Psoas muscle (tissue), 7 donors: ENCODE measurements at regions not wholly inside any gene's neighbourhood (a gene's known extent, or its start where the extent isn't known, plus 50 kb on each side); places are given as distances from the start of the nearest gene placed in this dataset.
"Not testable (repeated sequence)": the region's sequence is repeated elsewhere in the genome, so short reads cannot be mapped to it uniquely, and the experiment has no call there.

Experiments
- ATAC-seq, 4 donors: fragments of 200-7000 bp; cut with Tn5 transposase; one replicate each; pipeline ENCODE4 v1.9.1; 2020; ENCODE audit warnings: moderate library complexity in 3 of 4, mild to moderate bottlenecking in 2 of 4
- DNase-seq, 2 donors: peaks; one replicate each; pipeline ENCODE4 v3.0.0-alpha.2; 2020
- H3K27ac ChIP-seq: fragments of 200-600 bp; one replicate; pipeline ENCODE4 v1.8.0; 2022
- H3K27me3 ChIP-seq, 3 donors: fragments of 200-600 bp in 1 of 3; one replicate each; pipeline versions ENCODE4 v1.6.1 to v1.8.0; 2013 to 2022; ENCODE audit warnings: low read length in 2 of 3, mild to moderate bottlenecking in 2 of 3, moderate library complexity in 1 of 3; ENCODE audit not compliant: insufficient read depth in 3 of 3
- H3K36me3 ChIP-seq, 2 donors: fragments of 200-600 bp in 1 of 2; one replicate each; pipeline versions ENCODE4 v1.6.1 to v1.8.0; 2013 to 2022; ENCODE audit warnings: low read depth in 1 of 2, mild to moderate bottlenecking in 1 of 2, moderate library complexity in 1 of 2; ENCODE audit not compliant: insufficient read depth in 1 of 2
- H3K4me1 ChIP-seq: fragments of 200-600 bp; one replicate; pipeline ENCODE4 v1.8.0; 2022
- H3K4me3 ChIP-seq: fragments of 200-600 bp; one replicate; pipeline ENCODE4 v1.8.0; 2022; ENCODE audit warnings: mild to moderate bottlenecking
- H3K9me3 ChIP-seq: fragments of 200-600 bp; one replicate; pipeline ENCODE4 v1.8.0; 2022
- WGBS, 3 donors: extraction: QIAGEN DNeasy Blood & Tissue Kit; methylation state at CpG; one replicate each; pipeline versions ENCODE4 v1.1.6 to v1.1.7; 2013; 5-methylcytosine and 5-hydroxymethylcytosine counted together
- intact Hi-C, 2 donors: fragments of 100-400 bp; cut with DNase I; formaldehyde crosslinking; loops; one replicate each; pipeline versions ENCODE4 v1.11.0 to v1.14.2; 2022
- TF ChIP-seq, protein P1 (sequence below): fragments of 200-600 bp; IDR thresholded peaks from one replicate; pipeline ENCODE4 v1.8.0; 2022; ENCODE audit warnings: antibody characterized with exemption
- donor health status: healthy with polysubstance abuse.
- donor health status: DM: no; HTN: no; CAD: no; lungs with moderate emphysema.
- donor health status: Bipolar disorder and iron deficiency.
- donor health status: healthy.
- donor health status: DM: yes; HTN: yes; CAD: no.
- donor health status: DM: no; HTN: no; CAD: no.
- donor health status: DM: yes; HTN: yes; CAD: no.

DNA sequence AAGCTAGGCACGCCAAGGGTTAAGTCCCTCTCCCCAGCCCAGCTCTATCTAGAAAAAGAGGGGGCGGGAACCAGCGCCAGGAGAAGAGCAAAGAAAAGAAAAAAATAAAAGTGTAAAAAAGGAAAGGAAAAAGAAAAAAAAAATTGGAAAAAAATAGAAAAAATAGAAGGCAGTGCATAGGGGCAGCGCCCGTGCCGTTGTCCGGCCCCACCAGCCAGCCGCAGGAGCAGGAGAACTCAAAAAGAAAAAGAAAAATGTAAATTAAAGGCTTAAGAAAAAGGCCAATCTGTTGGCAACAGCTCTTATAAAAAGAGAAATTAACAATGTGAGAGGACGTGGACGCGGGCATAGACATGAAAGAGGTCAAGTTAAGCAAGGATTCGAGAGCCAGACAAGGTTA lies 105.4 kb upstream of the ZNF98 start:
- H3K36me3 ChIP-seq, result no peaks in the 10 kb centered on the region
- H3K27me3 ChIP-seq, result no peaks in the 10 kb centered on the region
- TF ChIP-seq, protein P1, sequence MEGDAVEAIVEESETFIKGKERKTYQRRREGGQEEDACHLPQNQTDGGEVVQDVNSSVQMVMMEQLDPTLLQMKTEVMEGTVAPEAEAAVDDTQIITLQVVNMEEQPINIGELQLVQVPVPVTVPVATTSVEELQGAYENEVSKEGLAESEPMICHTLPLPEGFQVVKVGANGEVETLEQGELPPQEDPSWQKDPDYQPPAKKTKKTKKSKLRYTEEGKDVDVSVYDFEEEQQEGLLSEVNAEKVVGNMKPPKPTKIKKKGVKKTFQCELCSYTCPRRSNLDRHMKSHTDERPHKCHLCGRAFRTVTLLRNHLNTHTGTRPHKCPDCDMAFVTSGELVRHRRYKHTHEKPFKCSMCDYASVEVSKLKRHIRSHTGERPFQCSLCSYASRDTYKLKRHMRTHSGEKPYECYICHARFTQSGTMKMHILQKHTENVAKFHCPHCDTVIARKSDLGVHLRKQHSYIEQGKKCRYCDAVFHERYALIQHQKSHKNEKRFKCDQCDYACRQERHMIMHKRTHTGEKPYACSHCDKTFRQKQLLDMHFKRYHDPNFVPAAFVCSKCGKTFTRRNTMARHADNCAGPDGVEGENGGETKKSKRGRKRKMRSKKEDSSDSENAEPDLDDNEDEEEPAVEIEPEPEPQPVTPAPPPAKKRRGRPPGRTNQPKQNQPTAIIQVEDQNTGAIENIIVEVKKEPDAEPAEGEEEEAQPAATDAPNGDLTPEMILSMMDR, result no peak
- 41 to 62% (median 46%) methylated on average over 12 of the region's 12 CpGs for WGBS, 3 donors
- no peak for DNase-seq
- no peak for ATAC-seq
- H3K27ac ChIP-seq, result no peak overlapping the region
- H3K4me1 ChIP-seq, result no peaks in the 10 kb centered on the region
- no peak overlapping the region for H3K4me3 ChIP-seq
- intact Hi-C loops, result no loop called here
- H3K9me3 ChIP-seq, result no peaks in the 10 kb centered on the region

GRCh38 chr19:22526661-22527272 lies 104.6 kb upstream of the ZNF98 start:
- no peaks in the 10 kb centered on the region for H3K9me3 ChIP-seq
- H3K36me3 ChIP-seq, result no peaks in the 10 kb centered on the region
- TF ChIP-seq, protein P1, result no peak
- WGBS, 3 donors, result 26 to 39% (median 28%) methylated on average over 11 of the region's 11 CpGs
- no peak for ATAC-seq
- H3K27me3 ChIP-seq, result no peaks in the 10 kb centered on the region
- no peak for DNase-seq
- H3K4me1 ChIP-seq, result no peaks in the 10 kb centered on the region
- H3K4me3 ChIP-seq, result no peak overlapping the region
- intact Hi-C loops, result no loop called here
- no peak overlapping the region for H3K27ac ChIP-seq

DNA sequence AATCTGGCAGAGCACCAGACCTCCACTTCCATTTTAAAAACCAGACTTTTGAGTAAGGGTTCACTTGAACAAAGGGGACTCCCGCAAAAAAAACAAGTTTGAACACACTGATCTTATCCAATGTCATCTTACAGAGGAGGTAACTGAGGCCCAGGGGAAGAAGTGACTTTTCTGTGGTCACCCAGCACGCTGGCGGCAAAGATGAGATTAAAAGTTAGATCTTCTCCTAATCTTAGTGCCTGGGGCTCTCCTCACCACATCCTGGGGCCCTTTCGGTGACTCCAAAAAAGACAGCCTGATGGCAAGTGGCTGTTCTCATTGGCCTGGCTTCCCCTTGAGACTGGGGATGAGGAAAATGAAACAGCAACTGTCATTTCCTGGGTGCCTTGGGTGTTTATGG lies 101.8 kb upstream of the ZNF98 start:
- no peak for ATAC-seq
- WGBS, 3 donors, result 79 to 90% (median 85%) methylated on average over 4 of the region's 4 CpGs
- Histone ChIP-seq H3K4me3 (no peak overlapping the region), H3K27ac (no peak overlapping the region), H3K9me3 (no peaks in the 10 kb centered on the region), H3K36me3 (no peaks in the 10 kb centered on the region), H3K27me3 (no peaks in the 10 kb centered on the region), H3K4me1 (no peaks in the 10 kb centered on the region)
- TF ChIP-seq, protein P1, result no peak
- intact Hi-C loops, result no loop called here
- DNase-seq, result no peak

- H3K4me3 ChIP-seq, ATAC-seq, H3K4me1 ChIP-seq, H3K36me3 ChIP-seq, H3K27ac ChIP-seq, intact Hi-C loops, H3K27me3 ChIP-seq, H3K9me3 ChIP-seq, DNase-seq: not testable (repeated sequence)
- WGBS, 3 donors, result 17 to 19% (median 18%) methylated on average over 11 to 13 of the region's 13 CpGs
These were observed 97.4 kb upstream of the ZNF98 start for GRCh38 chr19:22519562-22519961.

GRCh38 chr19:22519152-22519551 lies 97.0 kb upstream of the ZNF98 start:
- Histone ChIP-seq H3K4me3 (no peak overlapping the region), H3K4me1 (no peaks in the 10 kb centered on the region), H3K27ac (no peak overlapping the region), H3K9me3 (no peaks in the 10 kb centered on the region), H3K36me3 (no peaks in the 10 kb centered on the region), H3K27me3 (peaks cover 0 to 2% (median 0%) of the 10 kb centered on the region in 3 donors)
- TF ChIP-seq, protein P1, result no peak
- ATAC-seq (no peak), DNase-seq (no peak)
- intact Hi-C loops, result no loop called here
- WGBS, 3 donors, result 89 to 93% (median 93%) methylated on average over 14 of the region's 14 CpGs
